ENCODE measurements at regions not wholly inside any gene's neighbourhood (a gene's known extent, or its start where the extent isn't known, plus 50 kb on each side); places are given as distances from the start of the nearest gene placed in this dataset.

DNA sequence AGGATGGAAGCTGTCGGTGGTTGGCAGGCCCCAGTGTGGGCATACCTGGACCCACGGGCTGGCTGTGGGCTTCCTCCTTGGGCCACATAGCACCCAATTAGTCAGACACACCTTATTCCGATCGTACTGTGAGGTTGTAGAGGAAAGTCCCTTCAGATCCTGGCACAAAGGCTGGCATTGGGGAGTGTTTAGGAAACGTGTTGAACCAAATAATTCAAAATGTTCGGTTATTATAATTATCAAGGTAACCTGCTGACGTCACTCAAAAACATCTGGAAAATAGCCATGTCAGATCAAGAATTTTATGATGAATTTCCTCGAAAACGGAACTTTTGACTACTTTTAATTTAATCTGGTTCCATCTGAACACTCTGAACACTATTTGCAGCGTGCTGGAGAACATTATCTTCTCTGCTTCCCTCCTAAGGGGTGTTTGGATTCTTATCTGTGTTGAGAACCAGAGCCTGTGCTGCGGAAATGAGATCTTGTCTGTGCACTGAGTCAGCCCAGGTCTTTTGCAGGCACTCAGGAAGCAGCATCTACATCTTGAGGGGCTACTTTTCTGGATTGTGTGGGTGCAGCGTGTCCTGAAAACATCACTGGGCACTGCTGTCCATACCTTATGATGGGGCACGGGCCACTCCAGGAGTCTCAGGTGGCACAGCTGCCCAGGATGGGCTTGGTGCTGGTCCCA lies 100.3 kb downstream of the SLC25A47 start (continued):
- TF ChIP-seq DPF2 (IDR thresholded peaks at IDR 0.05) (peak; percentile 81), MTA2 (IDR thresholded peaks at IDR 0.05; ENCODE audit: low read depth) (no peak), NR3C1 (CRISPR knock-in tag; IDR thresholded peaks at IDR 0.05) (no peak), NFE2 (IDR thresholded peaks at IDR 0.05; ENCODE audit: low read depth) (no peak), SMAD1 (IDR thresholded peaks at IDR 0.05; ENCODE audit: low read depth, low read length, partially characterized antibody) (no peak), PHF20 (IDR thresholded peaks at IDR 0.05; ENCODE audit: partially characterized antibody) (no peak), NFRKB (IDR thresholded peaks at IDR 0.05; ENCODE audit: low read depth) (no peak), COPS2 (conservative IDR thresholded peaks at IDR 0.05) (no peak), NCOA4 (IDR thresholded peaks at IDR 0.05; ENCODE audit: partially characterized antibody) (no peak), GATAD2B (IDR thresholded peaks at IDR 0.05; ENCODE audit: borderline replicate concordance) (0 out of 2 replicates have a peak, but pooled peaks have one; percentile 33), ETV1 (tag; conservative IDR thresholded peaks at IDR 0.05; ENCODE audit: low read depth) (peak; percentile 60; the same call in 1 of the 2 replicates), SPI1 (IDR thresholded peaks at IDR 0.05; ENCODE audit: borderline replicate concordance, low read depth, low read length) (no peak), NCOA2 (IDR thresholded peaks at IDR 0.05; ENCODE audit: partially characterized antibody in 2 of 2) (no peak), RAD21 (CRISPR knock-in tag; conservative IDR thresholded peaks at IDR 0.05 in 1 of 2, IDR thresholded peaks at IDR 0.05 in 1 of 2) (no peak), SIN3B (IDR thresholded peaks at IDR 0.05; ENCODE audit: low read depth) (no peak), ZKSCAN1 (IDR thresholded peaks at IDR 0.05; ENCODE audit: low read depth, low read length) (no peak), SMAD3 (CRISPR knock-in tag; conservative IDR thresholded peaks at IDR 0.05) (no peak), MAFK (IDR thresholded peaks at IDR 0.05; ENCODE audit: low read length) (no peak), SOX6 (IDR thresholded peaks at IDR 0.05) (peak; percentile 29; the same call in 1 of the 2 replicates), FOXA3 (CRISPR knock-in tag; conservative IDR thresholded peaks at IDR 0.05 in 1 of 2, IDR thresholded peaks at IDR 0.05 in 1 of 2) (no peak)
- TF ChIP-seq, protein P1, sequence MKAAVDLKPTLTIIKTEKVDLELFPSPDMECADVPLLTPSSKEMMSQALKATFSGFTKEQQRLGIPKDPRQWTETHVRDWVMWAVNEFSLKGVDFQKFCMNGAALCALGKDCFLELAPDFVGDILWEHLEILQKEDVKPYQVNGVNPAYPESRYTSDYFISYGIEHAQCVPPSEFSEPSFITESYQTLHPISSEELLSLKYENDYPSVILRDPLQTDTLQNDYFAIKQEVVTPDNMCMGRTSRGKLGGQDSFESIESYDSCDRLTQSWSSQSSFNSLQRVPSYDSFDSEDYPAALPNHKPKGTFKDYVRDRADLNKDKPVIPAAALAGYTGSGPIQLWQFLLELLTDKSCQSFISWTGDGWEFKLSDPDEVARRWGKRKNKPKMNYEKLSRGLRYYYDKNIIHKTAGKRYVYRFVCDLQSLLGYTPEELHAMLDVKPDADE (conservative IDR thresholded peaks at IDR 0.05; ENCODE audit: control insufficient read depth, low read depth, low read length): no peak
- TF ChIP-seq, protein P2, sequence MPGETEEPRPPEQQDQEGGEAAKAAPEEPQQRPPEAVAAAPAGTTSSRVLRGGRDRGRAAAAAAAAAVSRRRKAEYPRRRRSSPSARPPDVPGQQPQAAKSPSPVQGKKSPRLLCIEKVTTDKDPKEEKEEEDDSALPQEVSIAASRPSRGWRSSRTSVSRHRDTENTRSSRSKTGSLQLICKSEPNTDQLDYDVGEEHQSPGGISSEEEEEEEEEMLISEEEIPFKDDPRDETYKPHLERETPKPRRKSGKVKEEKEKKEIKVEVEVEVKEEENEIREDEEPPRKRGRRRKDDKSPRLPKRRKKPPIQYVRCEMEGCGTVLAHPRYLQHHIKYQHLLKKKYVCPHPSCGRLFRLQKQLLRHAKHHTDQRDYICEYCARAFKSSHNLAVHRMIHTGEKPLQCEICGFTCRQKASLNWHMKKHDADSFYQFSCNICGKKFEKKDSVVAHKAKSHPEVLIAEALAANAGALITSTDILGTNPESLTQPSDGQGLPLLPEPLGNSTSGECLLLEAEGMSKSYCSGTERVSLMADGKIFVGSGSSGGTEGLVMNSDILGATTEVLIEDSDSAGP (CRISPR knock-in tag; IDR thresholded peaks at IDR 0.05): no peak
- TF ChIP-seq, protein P3, sequence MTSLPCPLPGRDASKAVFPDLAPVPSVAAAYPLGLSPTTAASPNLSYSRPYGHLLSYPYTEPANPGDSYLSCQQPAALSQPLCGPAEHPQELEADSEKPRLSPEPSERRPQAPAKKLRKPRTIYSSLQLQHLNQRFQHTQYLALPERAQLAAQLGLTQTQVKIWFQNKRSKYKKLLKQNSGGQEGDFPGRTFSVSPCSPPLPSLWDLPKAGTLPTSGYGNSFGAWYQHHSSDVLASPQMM (CRISPR knock-in tag; IDR thresholded peaks at IDR 0.05): no peak
- TF ChIP-seq, protein P4, sequence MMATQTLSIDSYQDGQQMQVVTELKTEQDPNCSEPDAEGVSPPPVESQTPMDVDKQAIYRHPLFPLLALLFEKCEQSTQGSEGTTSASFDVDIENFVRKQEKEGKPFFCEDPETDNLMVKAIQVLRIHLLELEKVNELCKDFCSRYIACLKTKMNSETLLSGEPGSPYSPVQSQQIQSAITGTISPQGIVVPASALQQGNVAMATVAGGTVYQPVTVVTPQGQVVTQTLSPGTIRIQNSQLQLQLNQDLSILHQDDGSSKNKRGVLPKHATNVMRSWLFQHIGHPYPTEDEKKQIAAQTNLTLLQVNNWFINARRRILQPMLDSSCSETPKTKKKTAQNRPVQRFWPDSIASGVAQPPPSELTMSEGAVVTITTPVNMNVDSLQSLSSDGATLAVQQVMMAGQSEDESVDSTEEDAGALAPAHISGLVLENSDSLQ (IDR thresholded peaks at IDR 0.05): no peak
